Neural cell (in vitro differentiated cells): ENCODE measurements at regions not wholly inside any gene's neighbourhood (a gene's known extent, or its start where the extent isn't known, plus 50 kb on each side); places are given as distances from the start of the nearest gene placed in this dataset.

Experiments
- H2AFZ ChIP-seq: fragments of 200-600, 300-800 bp; sonication (generic), shearing (Covaris generic); 2 replicates; pipeline ENCODE4 v1.6.0; 2014; ENCODE audit warnings: low read depth, mild to moderate bottlenecking, antibody characterized with exemption, low read length, moderate library complexity
- H3F3A ChIP-seq: fragments of 200-600 bp; shearing (Covaris generic); 2 replicates; pipeline ENCODE4 v1.6.1; 2016; ENCODE audit warnings: mild to moderate bottlenecking, moderate library complexity, mixed read lengths, antibody characterized with exemption, low read length; ENCODE audit not compliant: insufficient read depth, poor library complexity, severe bottlenecking
- H3K27ac ChIP-seq: fragments of 200-600, 300-800 bp; sonication (generic), shearing (Covaris generic); 2 replicates; pipeline ENCODE4 v1.5.1; 2014; ENCODE audit warnings: mild to moderate bottlenecking, low read length, moderate library complexity
- H3K27me3 ChIP-seq: fragments of 300-800, 200-600 bp; sonication (generic), shearing (Covaris generic); 2 replicates; pipeline ENCODE4 v1.6.0; 2014; ENCODE audit warnings: mild to moderate bottlenecking, low read depth, low read length, moderate library complexity; ENCODE audit not compliant: insufficient read depth
- H3K36me3 ChIP-seq: fragments of 300-800, 200-600 bp; sonication (generic), shearing (Covaris generic); 2 replicates; pipeline ENCODE4 v1.5.1; 2014; ENCODE audit warnings: mild to moderate bottlenecking, antibody characterized with exemption, low read length, moderate library complexity; ENCODE audit not compliant: insufficient read depth
- H3K4me2 ChIP-seq: fragments of 300-800, 200-600 bp; sonication (generic), shearing (Covaris generic); 2 replicates; pipeline ENCODE4 v1.6.0; 2014; ENCODE audit warnings: mild to moderate bottlenecking, low read length
- H3K4me3 ChIP-seq: fragments of 300-800, 200-600 bp; sonication (generic), shearing (Covaris generic); 2 replicates; pipeline ENCODE4 v1.5.1; 2014; ENCODE audit warnings: mild to moderate bottlenecking, low read length, moderate library complexity
- H3K79me2 ChIP-seq: fragments of 200-600 bp; shearing (Covaris generic); replicated peaks from 2 replicates; pipeline ENCODE4 v1.6.0; 2014; ENCODE audit warnings: mild to moderate bottlenecking, low read length, moderate library complexity; ENCODE audit not compliant: insufficient read depth
- H3K9ac ChIP-seq: fragments of 300-800, 200-600 bp; sonication (generic), shearing (Covaris generic); 2 replicates; pipeline ENCODE4 v1.6.1; 2016; ENCODE audit warnings: mild to moderate bottlenecking, low read length, mixed read lengths
- H3K9me2 ChIP-seq: fragments of 200-600 bp; shearing (Covaris generic); 2 replicates; pipeline ENCODE4 v1.6.1; 2016; ENCODE audit warnings: mild to moderate bottlenecking, low read length, mixed read lengths; ENCODE audit not compliant: insufficient read depth
- H3K9me3 ChIP-seq: fragments of 200-600, 300-800 bp; sonication (generic), shearing (Covaris generic); 2 replicates; pipeline ENCODE4 v1.6.1; 2016; ENCODE audit warnings: mild to moderate bottlenecking, mixed run types, low read length, moderate library complexity, mixed read lengths
- H4K20me1 ChIP-seq: fragments of 200-600 bp; shearing (Covaris generic); 2 replicates; pipeline ENCODE4 v1.6.1; 2016; ENCODE audit warnings: mild to moderate bottlenecking, mixed run types; ENCODE audit not compliant: insufficient read depth
- EP300 ChIP-seq: fragments of 450-650 bp; conservative IDR thresholded peaks from 2 replicates; pipeline ENCODE4 v1.6.1; 2014; ENCODE audit warnings: antibody characterized with exemption, mild to moderate bottlenecking, moderate library complexity; ENCODE audit not compliant: poor library complexity, severe bottlenecking
- EZH2 ChIP-seq: fragments of 200-600, 300-800 bp; shearing (Covaris generic), sonication (generic); IDR thresholded peaks from 2 replicates; pipeline ENCODE4 v1.6.1; 2014; ENCODE audit warnings: antibody characterized with exemption, low read length, borderline replicate concordance, mild to moderate bottlenecking; ENCODE audit not compliant: insufficient read depth, poor library complexity, severe bottlenecking
- MXI1 ChIP-seq: fragments of 450-650 bp; conservative IDR thresholded peaks from 2 replicates; pipeline ENCODE4 v1.6.1; 2014; ENCODE audit warnings: antibody characterized with exemption, mild to moderate bottlenecking; ENCODE audit not compliant: poor library complexity, severe bottlenecking
- POLR2AphosphoS5 ChIP-seq: IDR thresholded peaks from 2 replicates; pipeline ENCODE4 v1.6.1; 2012
- RAD21 ChIP-seq: fragments of 450-650 bp; conservative IDR thresholded peaks from 2 replicates; pipeline ENCODE4 v1.6.1; 2014; ENCODE audit warnings: antibody characterized with exemption, mild to moderate bottlenecking, moderate library complexity
- SMC3 ChIP-seq: fragments of 450-650 bp; conservative IDR thresholded peaks from 2 replicates; pipeline ENCODE4 v1.6.1; 2014; ENCODE audit warnings: antibody characterized with exemption, mild to moderate bottlenecking, moderate library complexity; ENCODE audit not compliant: poor library complexity
- TAF1 ChIP-seq: IDR thresholded peaks from 2 replicates; pipeline ENCODE4 v1.6.1; 2012; ENCODE audit warnings: low read depth
- TF ChIP-seq, protein P1 (sequence below): IDR thresholded peaks from 2 replicates; pipeline ENCODE4 v1.6.1; 2012; ENCODE audit warnings: borderline replicate concordance
- TF ChIP-seq, protein P2 (sequence below): fragments of 450-650 bp; IDR thresholded peaks from 2 replicates; pipeline ENCODE4 v1.5.1; 2014; ENCODE audit warnings: antibody characterized with exemption, mild to moderate bottlenecking, moderate library complexity; ENCODE audit not compliant: poor library complexity, severe bottlenecking

DNA sequence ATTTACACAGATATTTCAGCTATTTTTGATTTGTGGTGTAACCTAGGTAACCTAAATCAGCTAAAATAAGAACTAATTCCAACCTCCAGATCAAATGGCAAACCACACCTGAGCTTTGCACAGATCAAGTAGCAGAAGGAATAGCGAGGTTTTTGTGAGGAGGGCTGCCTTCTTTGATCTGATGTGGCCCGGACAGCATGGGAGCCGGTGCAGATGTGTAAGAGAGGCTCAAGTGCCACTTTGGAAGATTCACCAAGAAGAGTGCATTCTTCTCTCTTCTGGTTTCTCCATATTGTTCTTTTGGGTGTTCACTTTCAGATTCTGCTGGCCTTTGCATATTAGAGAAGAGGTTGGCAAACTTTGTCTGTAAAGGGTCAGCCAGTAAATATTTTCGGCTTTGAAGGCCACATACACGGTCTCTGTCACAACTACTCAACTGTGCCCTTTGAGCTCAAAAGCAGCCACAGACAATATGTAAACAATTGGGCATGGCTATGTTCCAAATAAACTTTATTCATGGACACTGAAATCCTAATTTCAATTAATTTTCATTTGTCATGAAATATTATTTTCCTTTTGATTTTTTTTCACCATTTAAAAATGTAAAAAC is 78.9 kb upstream of the FAM9C start:
- Histone ChIP-seq H3K79me2 (no peaks in the 10 kb centered on the region), H3K4me3 (no peak overlapping the region), H3K27ac (no peak overlapping the region), H4K20me1 (no peaks in the 10 kb centered on the region), H3K36me3 (no peaks in the 10 kb centered on the region), H3K27me3 (no peaks in the 10 kb centered on the region), H2AFZ (no peak overlapping the region), H3K4me2 (no peak overlapping the region), H3F3A (no peaks in the 10 kb centered on the region), H3K9ac (no peak overlapping the region), H3K9me2 (no peaks in the 10 kb centered on the region), H3K9me3 (no peaks in the 10 kb centered on the region)
- TF ChIP-seq TAF1 (no peak), EP300 (no peak), EZH2 (no peak), POLR2AphosphoS5 (no peak), MXI1 (no peak), SMC3 (no peak), RAD21 (no peak)
- TF ChIP-seq, protein P1, sequence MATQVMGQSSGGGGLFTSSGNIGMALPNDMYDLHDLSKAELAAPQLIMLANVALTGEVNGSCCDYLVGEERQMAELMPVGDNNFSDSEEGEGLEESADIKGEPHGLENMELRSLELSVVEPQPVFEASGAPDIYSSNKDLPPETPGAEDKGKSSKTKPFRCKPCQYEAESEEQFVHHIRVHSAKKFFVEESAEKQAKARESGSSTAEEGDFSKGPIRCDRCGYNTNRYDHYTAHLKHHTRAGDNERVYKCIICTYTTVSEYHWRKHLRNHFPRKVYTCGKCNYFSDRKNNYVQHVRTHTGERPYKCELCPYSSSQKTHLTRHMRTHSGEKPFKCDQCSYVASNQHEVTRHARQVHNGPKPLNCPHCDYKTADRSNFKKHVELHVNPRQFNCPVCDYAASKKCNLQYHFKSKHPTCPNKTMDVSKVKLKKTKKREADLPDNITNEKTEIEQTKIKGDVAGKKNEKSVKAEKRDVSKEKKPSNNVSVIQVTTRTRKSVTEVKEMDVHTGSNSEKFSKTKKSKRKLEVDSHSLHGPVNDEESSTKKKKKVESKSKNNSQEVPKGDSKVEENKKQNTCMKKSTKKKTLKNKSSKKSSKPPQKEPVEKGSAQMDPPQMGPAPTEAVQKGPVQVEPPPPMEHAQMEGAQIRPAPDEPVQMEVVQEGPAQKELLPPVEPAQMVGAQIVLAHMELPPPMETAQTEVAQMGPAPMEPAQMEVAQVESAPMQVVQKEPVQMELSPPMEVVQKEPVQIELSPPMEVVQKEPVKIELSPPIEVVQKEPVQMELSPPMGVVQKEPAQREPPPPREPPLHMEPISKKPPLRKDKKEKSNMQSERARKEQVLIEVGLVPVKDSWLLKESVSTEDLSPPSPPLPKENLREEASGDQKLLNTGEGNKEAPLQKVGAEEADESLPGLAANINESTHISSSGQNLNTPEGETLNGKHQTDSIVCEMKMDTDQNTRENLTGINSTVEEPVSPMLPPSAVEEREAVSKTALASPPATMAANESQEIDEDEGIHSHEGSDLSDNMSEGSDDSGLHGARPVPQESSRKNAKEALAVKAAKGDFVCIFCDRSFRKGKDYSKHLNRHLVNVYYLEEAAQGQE = no peak
- TF ChIP-seq, protein P2, sequence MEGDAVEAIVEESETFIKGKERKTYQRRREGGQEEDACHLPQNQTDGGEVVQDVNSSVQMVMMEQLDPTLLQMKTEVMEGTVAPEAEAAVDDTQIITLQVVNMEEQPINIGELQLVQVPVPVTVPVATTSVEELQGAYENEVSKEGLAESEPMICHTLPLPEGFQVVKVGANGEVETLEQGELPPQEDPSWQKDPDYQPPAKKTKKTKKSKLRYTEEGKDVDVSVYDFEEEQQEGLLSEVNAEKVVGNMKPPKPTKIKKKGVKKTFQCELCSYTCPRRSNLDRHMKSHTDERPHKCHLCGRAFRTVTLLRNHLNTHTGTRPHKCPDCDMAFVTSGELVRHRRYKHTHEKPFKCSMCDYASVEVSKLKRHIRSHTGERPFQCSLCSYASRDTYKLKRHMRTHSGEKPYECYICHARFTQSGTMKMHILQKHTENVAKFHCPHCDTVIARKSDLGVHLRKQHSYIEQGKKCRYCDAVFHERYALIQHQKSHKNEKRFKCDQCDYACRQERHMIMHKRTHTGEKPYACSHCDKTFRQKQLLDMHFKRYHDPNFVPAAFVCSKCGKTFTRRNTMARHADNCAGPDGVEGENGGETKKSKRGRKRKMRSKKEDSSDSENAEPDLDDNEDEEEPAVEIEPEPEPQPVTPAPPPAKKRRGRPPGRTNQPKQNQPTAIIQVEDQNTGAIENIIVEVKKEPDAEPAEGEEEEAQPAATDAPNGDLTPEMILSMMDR = no peak

DNA sequence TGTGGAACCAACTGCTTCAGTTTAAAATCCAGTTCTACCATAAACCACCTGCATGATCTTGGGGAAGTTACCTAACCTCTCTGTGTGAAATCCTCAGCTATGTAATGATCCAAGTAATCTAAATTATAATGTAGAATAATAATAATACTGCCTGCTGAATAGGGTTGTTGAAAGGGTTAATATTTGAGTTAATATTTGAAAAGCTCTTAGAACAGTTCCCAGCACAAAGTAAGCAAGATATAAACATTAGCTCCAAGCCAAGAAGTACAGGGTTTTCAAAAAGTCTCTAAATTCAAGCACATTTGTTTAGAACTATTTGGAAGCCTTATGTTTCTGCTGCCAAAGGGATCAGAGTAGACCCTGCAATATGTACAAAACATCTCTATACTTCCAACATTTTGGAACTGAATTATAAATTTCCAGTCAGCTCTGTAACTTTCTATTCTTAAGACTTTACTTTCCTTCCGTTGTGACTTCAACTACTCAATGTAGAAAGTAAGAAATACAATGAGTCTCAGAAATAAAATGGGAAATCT is 76.7 kb upstream of the FAM9C start:
- Histone ChIP-seq H2AFZ (no peak overlapping the region), H3K4me2 (no peak overlapping the region), H3K4me3 (no peak overlapping the region), H3K36me3 (no peaks in the 10 kb centered on the region), H4K20me1 (no peaks in the 10 kb centered on the region), H3K79me2 (no peaks in the 10 kb centered on the region), H3K27ac (no peak overlapping the region), H3K9ac (no peak overlapping the region), H3K9me3 (no peaks in the 10 kb centered on the region), H3K27me3 (no peaks in the 10 kb centered on the region), H3K9me2 (no peaks in the 10 kb centered on the region), H3F3A (no peaks in the 10 kb centered on the region)
- TF ChIP-seq POLR2AphosphoS5 (no peak), TAF1 (no peak), RAD21 (no peak), SMC3 (no peak), MXI1 (no peak), EP300 (no peak), EZH2 (no peak)
- TF ChIP-seq, protein P1 = no peak
- TF ChIP-seq, protein P2 = no peak
